HG03060 (cell line): ENCODE measurements at regions not wholly inside any gene's neighbourhood (a gene's known extent, or its start where the extent isn't known, plus 50 kb on each side); places are given as distances from the start of the nearest gene placed in this dataset.
"Not testable (repeated sequence)": the region's sequence is repeated elsewhere in the genome, so short reads cannot be mapped to it uniquely, and the experiment has no call there.

ENCODE experiments used
- ATAC-seq: cut with Tn5 transposase; IDR thresholded peaks from one replicate; pipeline ENCODE4 v1.9.1; 2021; ENCODE audit warnings: low read depth, moderate number of reproducible peaks; ENCODE audit not compliant: unreplicated experiment

- ATAC-seq: no peak
Observed at GRCh38 chr2:122251158-122251557, 495.7 kb downstream of the TSN start.

DNA sequence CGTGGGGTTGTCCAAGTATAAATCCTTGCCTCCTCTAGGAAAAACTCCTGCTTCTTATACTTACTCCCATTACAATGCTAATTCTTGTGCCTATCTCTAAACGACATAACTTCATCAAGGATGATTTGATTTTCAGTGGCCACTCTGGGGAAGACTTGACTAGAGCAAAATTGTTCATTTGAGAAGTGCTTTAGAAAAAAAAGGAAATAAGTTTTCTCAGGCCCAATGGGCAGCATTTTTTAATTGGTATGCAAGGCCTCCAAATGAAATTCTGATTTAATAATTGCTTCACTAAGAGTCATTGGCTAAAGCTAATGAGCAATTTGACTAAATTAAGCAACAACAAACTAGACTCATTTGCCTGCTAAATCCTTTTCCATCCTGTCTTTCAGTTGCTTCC lies 496.1 kb downstream of the TSN start:
- ATAC-seq: no peak

- no peak for ATAC-seq
Observed at GRCh38 chr2:122255924-122256323, 500.5 kb downstream of the TSN start.

- no peak for ATAC-seq
Observed at GRCh38 chr2:122261911-122262310, 506.5 kb downstream of the TSN start.

DNA sequence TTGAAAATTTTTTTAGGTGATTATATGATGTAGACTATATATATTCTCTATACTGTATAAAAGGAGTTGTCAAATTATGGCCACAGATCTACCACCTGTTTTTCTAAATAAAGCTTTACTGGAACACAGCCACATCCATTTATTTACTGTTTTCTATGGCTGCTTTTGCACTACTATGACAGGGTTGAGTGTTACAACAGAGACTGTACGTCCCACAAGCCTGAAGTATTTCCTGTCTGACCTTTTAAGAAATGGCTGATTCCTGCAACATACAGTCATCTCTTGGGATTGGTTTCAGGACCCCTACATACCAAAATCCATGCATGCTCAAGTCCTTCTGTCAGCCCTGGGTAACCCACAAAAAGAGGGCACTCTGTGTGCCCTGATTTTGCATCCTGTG lies 508.3 kb downstream of the TSN start:
- ATAC-seq: no peak

GRCh38 chr2:122266636-122267035 lies 511.2 kb downstream of the TSN start:
- no peak for ATAC-seq

- no peak for ATAC-seq
Observed at GRCh38 chr2:122267947-122268346, 512.5 kb downstream of the TSN start.

DNA sequence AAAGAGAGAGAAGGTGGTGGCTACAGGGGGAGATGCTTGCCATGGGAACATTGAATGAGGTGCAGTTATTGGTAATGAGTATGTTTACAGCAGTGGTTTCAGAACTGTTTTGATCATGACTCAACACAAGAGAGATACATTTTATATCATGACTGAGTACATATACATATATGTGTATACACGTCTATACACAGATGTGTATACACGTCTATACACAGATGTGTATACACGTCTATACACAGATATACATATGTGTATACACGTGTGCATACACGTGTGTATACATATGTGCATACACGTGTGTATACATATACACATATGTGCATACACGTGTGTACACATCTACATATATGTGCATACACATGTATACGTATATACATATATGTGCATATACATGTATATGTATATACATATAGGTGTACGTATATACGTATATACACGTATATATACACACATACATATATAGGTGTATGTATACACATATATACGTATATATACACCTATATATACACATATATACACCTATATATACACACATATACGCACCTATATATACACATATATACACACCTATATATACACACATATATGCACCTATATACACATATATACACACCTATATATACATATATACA lies 518.5 kb downstream of the TSN start:
- no peak for ATAC-seq

- ATAC-seq: no peak
Observed at GRCh38 chr2:122277956-122278355, 522.5 kb downstream of the TSN start.

DNA sequence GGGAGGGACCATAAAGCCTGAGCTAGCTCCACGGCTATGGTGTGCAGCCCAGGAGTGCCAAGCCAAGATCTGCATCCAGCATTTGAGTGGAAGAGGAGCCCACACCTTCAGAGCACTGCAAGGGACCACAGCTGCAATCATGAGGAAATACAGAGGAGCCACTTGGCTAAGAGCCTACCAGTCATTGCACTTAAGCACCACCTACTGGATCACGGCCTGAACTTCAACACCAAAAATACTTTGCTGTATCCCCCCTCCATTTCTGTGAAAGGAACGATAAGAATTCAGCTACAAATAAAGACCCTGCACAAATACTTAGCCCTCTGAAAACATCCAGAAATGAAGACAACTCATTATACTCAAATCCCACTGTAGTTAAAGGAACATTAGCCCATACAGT lies 545.3 kb downstream of the TSN start:
- ATAC-seq: no peak

DNA sequence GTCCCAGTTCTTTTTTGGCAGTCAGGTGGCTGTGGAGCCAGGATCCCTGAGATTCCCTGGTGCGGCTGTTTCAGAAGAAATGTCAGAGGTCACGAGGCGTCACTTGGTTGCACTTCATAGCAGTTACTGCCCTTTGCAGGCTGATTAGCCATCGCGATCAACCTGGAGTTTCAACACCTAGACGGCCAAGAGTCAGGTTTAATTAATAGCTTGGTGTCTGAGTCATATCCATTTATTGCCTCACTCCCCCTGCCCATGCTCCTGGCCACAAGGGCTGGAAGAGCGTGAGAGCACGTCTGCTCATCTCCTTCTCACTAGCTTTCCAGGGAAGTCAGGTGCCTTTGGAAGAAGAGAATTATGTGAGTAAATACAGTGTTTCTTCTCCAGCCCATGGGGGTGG lies 552.3 kb downstream of the TSN start:
- ATAC-seq: no peak

DNA sequence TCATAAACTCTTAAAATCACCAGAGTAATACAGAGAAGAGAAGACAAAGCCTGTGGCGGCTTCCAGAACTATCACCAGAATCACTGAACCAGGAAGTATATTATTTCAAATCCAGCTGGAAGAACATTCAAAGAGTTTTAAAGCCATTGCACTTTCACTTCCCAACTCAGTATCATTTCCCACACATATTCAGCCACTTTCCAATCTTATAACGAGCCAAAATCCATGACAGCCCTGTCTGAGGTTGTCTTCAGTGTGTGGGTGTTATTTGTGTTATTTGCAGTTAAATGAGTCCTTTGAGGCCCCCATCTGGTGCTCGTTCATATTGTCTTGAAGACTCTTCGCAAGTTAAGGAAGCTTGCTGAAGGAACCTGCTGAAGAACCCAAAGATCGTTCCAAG lies 559.9 kb downstream of the TSN start:
- ATAC-seq: no peak

DNA sequence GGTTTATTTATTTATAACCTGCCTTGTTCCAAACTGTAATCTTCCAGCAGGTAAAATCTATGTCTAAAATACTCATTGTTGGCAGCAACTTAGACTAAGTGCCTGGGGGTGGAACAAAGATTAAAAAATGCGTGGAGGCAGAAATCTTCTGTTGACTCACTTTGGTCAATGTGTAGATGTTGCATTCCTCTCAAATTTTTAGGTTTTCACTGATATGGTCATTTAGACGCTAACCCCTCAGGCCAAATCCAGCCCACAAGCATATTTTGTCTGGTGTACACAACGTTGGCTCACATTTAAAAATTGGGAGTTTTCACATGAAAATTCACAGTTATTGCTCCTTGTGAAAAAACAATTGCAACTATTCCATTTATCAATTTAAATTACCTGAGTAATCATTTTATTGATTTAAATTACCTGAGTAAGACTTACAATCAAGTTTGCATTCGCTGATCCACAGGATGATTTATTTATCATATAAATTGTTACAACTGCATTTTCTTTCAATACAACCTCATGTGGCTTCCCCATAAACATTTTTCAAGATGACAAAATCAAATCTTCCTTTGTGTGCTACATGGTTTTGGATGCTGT lies 564.2 kb downstream of the TSN start:
- no peak for ATAC-seq

GRCh38 chr2:122322815-122323214 lies 567.4 kb downstream of the TSN start:
- no peak for ATAC-seq

- ATAC-seq: no peak
Observed at GRCh38 chr2:122323927-122324326, 568.5 kb downstream of the TSN start.

- ATAC-seq: no peak
Observed at GRCh38 chr2:122326471-122326870, 571.0 kb downstream of the TSN start.

DNA sequence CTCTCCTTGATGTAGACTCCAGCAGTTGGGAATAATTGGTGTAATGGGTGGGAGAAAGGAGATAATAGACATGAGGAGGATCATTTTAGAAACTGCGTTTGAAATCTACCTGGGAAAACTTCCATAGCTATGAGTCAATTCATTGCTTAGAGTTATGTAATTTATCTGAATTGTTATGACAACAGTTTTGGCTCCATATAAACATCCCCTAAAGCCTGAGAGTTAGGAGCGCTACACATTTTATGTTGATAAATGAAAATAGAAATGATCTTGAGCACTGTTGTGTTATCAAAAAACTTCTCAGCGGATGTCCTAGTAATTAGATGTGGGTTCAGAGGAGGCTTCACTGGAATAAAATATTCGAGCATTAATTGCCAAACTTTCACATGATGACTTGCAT lies 573.4 kb downstream of the TSN start:
- ATAC-seq: no peak

DNA sequence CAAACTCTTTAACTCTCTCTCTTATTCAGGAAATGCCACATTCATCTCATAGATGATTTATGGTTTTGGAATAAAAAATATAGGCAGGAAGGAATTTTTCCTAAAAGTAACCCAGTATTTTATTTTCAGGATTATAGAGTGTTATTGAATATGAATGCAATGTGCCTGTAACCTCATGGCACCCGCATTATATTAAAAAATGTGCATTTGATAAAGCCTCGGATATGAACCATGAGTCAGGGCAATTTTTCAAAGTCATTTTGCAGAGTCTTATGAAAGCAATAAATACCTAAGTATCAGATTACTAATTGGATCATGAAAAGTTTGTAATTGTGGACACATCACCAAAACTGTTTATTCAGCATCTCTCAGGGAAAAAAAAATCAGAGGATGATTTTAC lies 573.8 kb downstream of the TSN start:
- no peak for ATAC-seq

GRCh38 chr2:122333932-122334331 lies 578.5 kb downstream of the TSN start:
- no peak for ATAC-seq

DNA sequence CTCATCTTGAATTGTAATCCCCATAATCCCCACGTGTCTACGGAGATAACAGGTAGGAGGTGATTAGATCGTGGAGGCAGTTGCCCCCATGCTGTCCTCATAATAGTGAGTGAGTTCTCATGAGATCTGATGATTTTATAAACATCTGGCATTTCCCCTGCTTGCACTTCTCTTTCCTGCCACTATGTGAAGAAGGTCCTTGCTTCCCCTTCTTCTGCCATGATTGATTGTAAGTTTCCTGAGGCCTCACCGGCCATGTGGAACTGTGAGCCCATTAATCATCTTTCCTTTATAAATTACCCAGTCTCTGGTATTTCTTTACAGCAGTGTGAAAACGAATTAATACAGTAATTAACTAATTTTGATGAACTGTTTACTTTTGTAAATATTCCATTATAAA lies 582.5 kb downstream of the TSN start:
- ATAC-seq: no peak

DNA sequence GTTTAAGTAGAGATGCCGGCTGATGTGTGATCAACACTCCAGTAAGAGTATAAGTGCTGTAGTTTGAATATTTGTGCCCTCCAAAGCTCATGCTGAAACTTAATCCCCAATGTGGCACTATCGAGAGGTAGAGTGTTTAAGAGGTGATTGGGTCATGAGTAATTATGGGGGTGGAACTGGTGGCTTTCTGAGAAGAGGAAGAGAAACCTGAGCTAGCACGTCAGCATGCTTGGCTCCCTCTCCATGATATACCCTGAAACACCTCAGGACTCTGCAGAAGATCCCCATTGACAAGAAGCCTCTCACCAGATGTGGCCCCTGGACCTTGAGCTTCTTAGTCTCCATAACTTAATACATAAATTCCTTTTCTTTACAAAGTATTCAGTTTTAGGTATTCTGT lies 584.8 kb downstream of the TSN start:
- peak; percentile 99 for ATAC-seq

- no peak for ATAC-seq
Observed at GRCh38 chr2:122341007-122341406, 585.6 kb downstream of the TSN start.

DNA sequence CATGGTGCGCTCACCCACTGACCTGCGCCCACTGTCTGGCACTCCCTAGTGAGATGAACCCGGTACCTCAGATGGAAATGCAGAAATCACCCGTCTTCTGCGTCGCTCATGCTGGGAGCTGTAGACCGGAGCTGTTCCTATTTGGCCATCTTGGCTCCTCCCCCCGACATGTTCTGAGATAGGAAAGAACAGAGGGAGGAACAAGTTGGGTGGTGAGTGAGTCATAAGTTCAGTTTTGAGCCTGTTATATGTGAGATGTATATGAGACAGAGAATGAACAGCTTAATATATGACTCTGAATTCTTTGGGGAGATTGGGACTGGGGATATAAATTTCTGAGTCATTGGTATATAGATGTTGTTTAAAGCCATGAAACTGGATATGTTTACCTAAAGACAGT lies 596.7 kb downstream of the TSN start:
- ATAC-seq: not testable (repeated sequence)
